H9 (cell line): ENCODE measurements at regions not wholly inside any gene's neighbourhood (a gene's known extent, or its start where the extent isn't known, plus 50 kb on each side); places are given as distances from the start of the nearest gene placed in this dataset.

Experiments used
- DNase-seq: peaks from one replicate; pipeline ENCODE4 v3.0.0-alpha.2; 2017
- H2AFZ ChIP-seq: one replicate; pipeline ENCODE4 v1.6.1; 2013; ENCODE audit warnings: mild to moderate bottlenecking, low read length, control low read depth, moderate library complexity
- H2AK5ac ChIP-seq: 2 replicates; pipeline ENCODE4 v1.6.1; 2013; ENCODE audit warnings: low read length, control low read depth, mixed read lengths; ENCODE audit not compliant: insufficient read length
- H2BK120ac ChIP-seq: one replicate; pipeline ENCODE4 v1.6.1; 2013; ENCODE audit warnings: low read depth, mild to moderate bottlenecking, low read length, control low read depth, inconsistent platforms; ENCODE audit not compliant: poor library complexity, severe bottlenecking
- H2BK12ac ChIP-seq: 2 replicates; pipeline ENCODE4 v1.6.1; 2013; ENCODE audit warnings: low read length, control low read depth, mixed read lengths, low read depth; ENCODE audit not compliant: insufficient read length
- H2BK15ac ChIP-seq: 2 replicates; pipeline ENCODE4 v1.6.1; 2013; ENCODE audit warnings: low read depth, low read length, control low read depth
- H2BK20ac ChIP-seq: one replicate; pipeline ENCODE4 v1.6.1; 2013; ENCODE audit warnings: low read depth, mild to moderate bottlenecking, low read length, control low read depth, inconsistent platforms; ENCODE audit not compliant: poor library complexity, severe bottlenecking
- H2BK5ac ChIP-seq: 2 replicates; pipeline ENCODE4 v1.6.1; 2013; ENCODE audit warnings: low read length, control low read depth, mixed read lengths; ENCODE audit not compliant: insufficient read length
- H3K14ac ChIP-seq: 2 replicates; pipeline ENCODE4 v1.6.1; 2013; ENCODE audit warnings: low read length, control low read depth; ENCODE audit not compliant: insufficient read depth
- H3K18ac ChIP-seq: 2 replicates; pipeline ENCODE4 v1.6.1; 2013; ENCODE audit warnings: low read depth, mild to moderate bottlenecking, mixed read lengths, low read length, control low read depth; ENCODE audit not compliant: insufficient read length
- H3K23ac ChIP-seq: 2 replicates; pipeline ENCODE4 v1.6.1; 2013; ENCODE audit warnings: low read length, control low read depth, mixed read lengths, low read depth; ENCODE audit not compliant: insufficient read length
- H3K23me2 ChIP-seq: 2 replicates; pipeline ENCODE4 v1.6.1; 2013; ENCODE audit warnings: low read depth, mild to moderate bottlenecking, mixed read lengths, low read length, control low read depth; ENCODE audit not compliant: insufficient read length, poor library complexity, severe bottlenecking
- H3K27ac ChIP-seq: 2 replicates; pipeline ENCODE4 v1.5.1; 2013; ENCODE audit warnings: low read length, control low read depth, mixed read lengths, low read depth; ENCODE audit not compliant: insufficient read length
- H3K27me3 ChIP-seq: 2 replicates; pipeline ENCODE4 v1.6.1; 2013; ENCODE audit warnings: low read length, control low read depth, inconsistent platforms; ENCODE audit not compliant: insufficient read depth
- H3K4ac ChIP-seq: 2 replicates; pipeline ENCODE4 v1.6.1; 2013; ENCODE audit warnings: low read depth, mild to moderate bottlenecking, control low read depth, inconsistent platforms, low read length, moderate library complexity
- H3K4me1 ChIP-seq: 2 replicates; pipeline ENCODE4 v1.6.1; 2013; ENCODE audit warnings: low read length, control low read depth, inconsistent platforms; ENCODE audit not compliant: insufficient read depth
- H3K4me2 ChIP-seq: 2 replicates; pipeline ENCODE4 v1.6.1; 2013; ENCODE audit warnings: low read length, control low read depth, mixed read lengths; ENCODE audit not compliant: insufficient read length, insufficient read depth
- H3K56ac ChIP-seq: 2 replicates; pipeline ENCODE4 v1.6.1; 2013; ENCODE audit warnings: low read depth, mild to moderate bottlenecking, mixed read lengths, low read length, control low read depth; ENCODE audit not compliant: insufficient read length
- H3K79me1 ChIP-seq: 2 replicates; pipeline ENCODE4 v1.6.1; 2013; ENCODE audit warnings: low read depth, mild to moderate bottlenecking, moderate library complexity, low read length, control low read depth, inconsistent platforms; ENCODE audit not compliant: insufficient read depth, poor library complexity, severe bottlenecking
- H3K79me2 ChIP-seq: 2 replicates; pipeline ENCODE4 v1.6.1; 2013; ENCODE audit warnings: low read length, control low read depth, inconsistent platforms; ENCODE audit not compliant: insufficient read depth
- H3K9ac ChIP-seq: 2 replicates; pipeline ENCODE4 v1.6.1; 2013; ENCODE audit warnings: low read length, control low read depth, mixed read lengths; ENCODE audit not compliant: insufficient read length; ENCODE audit errors: extremely low read depth
- H3K9me3 ChIP-seq: one replicate; pipeline ENCODE4 v1.6.1; 2013; ENCODE audit warnings: low read depth, low read length, inconsistent platforms; ENCODE audit not compliant: control insufficient read depth
- H3T11ph ChIP-seq: one replicate; pipeline ENCODE4 v1.6.1; 2013; ENCODE audit warnings: mild to moderate bottlenecking, low read length, control low read depth, inconsistent platforms
- H4K20me1 ChIP-seq: one replicate; pipeline ENCODE4 v1.6.1; 2013; ENCODE audit not compliant: control insufficient read depth, insufficient read length, insufficient read depth
- H4K5ac ChIP-seq: 2 replicates; pipeline ENCODE4 v1.6.1; 2013; ENCODE audit warnings: low read depth, mild to moderate bottlenecking, mixed read lengths, low read length, control low read depth; ENCODE audit not compliant: insufficient read length
- H4K8ac ChIP-seq: replicated peaks from 2 replicates; pipeline ENCODE4 v1.6.1; 2013; ENCODE audit warnings: low read length, control low read depth, mixed read lengths, low read depth; ENCODE audit not compliant: insufficient read length
- H4K91ac ChIP-seq: 2 replicates; pipeline ENCODE4 v1.6.1; 2013; ENCODE audit warnings: low read depth, mild to moderate bottlenecking, moderate library complexity, mixed read lengths, low read length, control low read depth; ENCODE audit not compliant: insufficient read length
- H3K27ac Mint-ChIP-seq, 3 experiments: 2 replicates in 2 of 3; 3 replicates in 1 of 3; pipeline ENCODE4 v1.8.0; 2020 to 2021; ENCODE audit warnings: mixed read lengths in 3 of 3, mild to moderate bottlenecking in 1 of 3, moderate library complexity in 1 of 3
- H3K27me3 Mint-ChIP-seq: 2 replicates; pipeline ENCODE4 v1.8.0; 2021; ENCODE audit warnings: low read depth, mild to moderate bottlenecking, moderate library complexity, mixed read lengths
- H3K36me3 Mint-ChIP-seq, 3 experiments: 2 replicates in 2 of 3; 3 replicates in 1 of 3; pipeline ENCODE4 v1.8.0; 2020 to 2021; ENCODE audit warnings: low read depth in 3 of 3, mixed read lengths in 3 of 3; ENCODE audit not compliant: insufficient read depth in 1 of 3
- H3K4me1 Mint-ChIP-seq, 2 experiments: 2 replicates each; pipeline ENCODE4 v1.8.0; 2020; ENCODE audit warnings: mixed read lengths in 2 of 2
- H3K4me3 Mint-ChIP-seq, 2 experiments: 2 replicates in 1 of 2; 3 replicates in 1 of 2; pipeline ENCODE4 v1.8.0; 2020 to 2021; ENCODE audit warnings: mild to moderate bottlenecking in 2 of 2, mixed read lengths in 2 of 2, moderate library complexity in 1 of 2
- H3K9me3 Mint-ChIP-seq, 2 experiments: 2 replicates in 1 of 2; 3 replicates in 1 of 2; pipeline ENCODE4 v1.8.0; 2020; ENCODE audit warnings: mild to moderate bottlenecking in 2 of 2, mixed read lengths in 2 of 2, moderate library complexity in 1 of 2
- WGBS: extraction: QIAGEN DNeasy Blood & Tissue Kit; methylation state at CpG from one replicate; pipeline ENCODE4 v1.1.7; 2013; ENCODE audit warnings: missing lambda C conversion rate, low lambda C conversion rate, mixed read lengths; ENCODE audit not compliant: insufficient read length; ENCODE audit errors: extremely low coverage; 5-methylcytosine and 5-hydroxymethylcytosine counted together
- TF ChIP-seq, protein P1 (sequence below): fragments of 200-600 bp; sonication (generic); conservative IDR thresholded peaks from 3 replicates; pipeline ENCODE4 v1.8.0; 2021; ENCODE audit warnings: antibody characterized with exemption, mild to moderate bottlenecking

DNA sequence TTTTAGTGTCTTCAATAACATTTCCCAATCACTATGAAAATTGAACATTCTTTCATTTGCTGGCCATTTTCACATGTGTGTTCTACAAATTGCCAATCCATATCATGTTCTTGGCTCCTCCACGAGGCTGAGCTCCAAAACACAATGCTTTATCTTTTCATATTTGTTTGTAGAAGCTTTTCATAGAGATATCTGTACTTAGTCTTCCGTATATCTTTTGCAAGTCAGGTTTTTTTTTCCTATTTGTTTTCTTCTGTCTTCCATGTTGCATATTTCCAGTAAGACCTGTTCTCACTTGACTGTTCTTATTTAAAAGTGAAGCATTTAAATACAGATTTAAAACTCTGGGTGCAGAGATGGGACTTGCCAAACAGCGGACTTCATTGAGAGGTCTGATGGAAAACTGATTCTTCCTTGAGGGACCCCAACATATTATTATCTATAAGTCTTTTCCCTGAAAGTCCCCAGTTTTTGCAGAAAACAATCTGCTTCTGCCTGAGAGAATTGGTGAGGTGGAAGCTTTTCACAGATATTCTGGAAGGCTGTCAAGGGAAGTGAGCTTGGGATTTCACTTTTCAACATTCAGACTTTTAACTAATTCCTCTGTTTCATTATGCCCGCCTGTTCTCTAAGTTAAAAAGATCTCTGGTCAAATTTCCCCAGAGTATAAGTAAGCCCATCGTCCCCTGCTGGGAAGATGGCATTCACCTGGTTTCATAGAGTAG, 77.8 kb upstream of the KCNMB2 start:
- WGBS, result no CpG with 5 or more reads among the region's 5 CpGs
- Mint-ChIP-seq H3K9me3 (peaks cover 2 to 5% of the 10 kb centered on the region in 2 experiments; a peak in 2 of 5 replicates), H3K27ac (no peak overlapping the region), H3K4me3 (no peak overlapping the region), H3K27me3 (no peaks in the 10 kb centered on the region; the same call in 1 of the 2 replicates), H3K4me1 (no peaks in the 10 kb centered on the region; a peak in 1 of 4 replicates), H3K36me3 (no peaks in the 10 kb centered on the region; a peak in 1 of 7 replicates)
- Histone ChIP-seq H2BK15ac (no peak overlapping the region), H3K4me2 (no peak overlapping the region), H3K79me1 (no peaks in the 10 kb centered on the region), H3K27me3 (no peaks in the 10 kb centered on the region), H2AK5ac (no peak overlapping the region), H2BK120ac (no peak overlapping the region), H3K23me2 (no peaks in the 10 kb centered on the region), H4K20me1 (no peaks in the 10 kb centered on the region), H4K5ac (no peak overlapping the region), H3K4me1 (no peaks in the 10 kb centered on the region), H2BK12ac (no peak overlapping the region), H2AFZ (no peak overlapping the region), H3K56ac (no peak overlapping the region), H3K9ac (no peak overlapping the region), H3K4ac (no peak overlapping the region), H2BK20ac (no peak overlapping the region), H4K8ac (no peak overlapping the region), H3T11ph (no peak overlapping the region), H3K27ac (no peak overlapping the region), H3K18ac (no peak overlapping the region), H2BK5ac (no peak overlapping the region), H3K79me2 (no peaks in the 10 kb centered on the region), H4K91ac (no peak overlapping the region), H3K9me3 (no peaks in the 10 kb centered on the region), H3K23ac (no peak overlapping the region), H3K14ac (no peak overlapping the region)
- DNase-seq, result no peak
- TF ChIP-seq, protein P1, sequence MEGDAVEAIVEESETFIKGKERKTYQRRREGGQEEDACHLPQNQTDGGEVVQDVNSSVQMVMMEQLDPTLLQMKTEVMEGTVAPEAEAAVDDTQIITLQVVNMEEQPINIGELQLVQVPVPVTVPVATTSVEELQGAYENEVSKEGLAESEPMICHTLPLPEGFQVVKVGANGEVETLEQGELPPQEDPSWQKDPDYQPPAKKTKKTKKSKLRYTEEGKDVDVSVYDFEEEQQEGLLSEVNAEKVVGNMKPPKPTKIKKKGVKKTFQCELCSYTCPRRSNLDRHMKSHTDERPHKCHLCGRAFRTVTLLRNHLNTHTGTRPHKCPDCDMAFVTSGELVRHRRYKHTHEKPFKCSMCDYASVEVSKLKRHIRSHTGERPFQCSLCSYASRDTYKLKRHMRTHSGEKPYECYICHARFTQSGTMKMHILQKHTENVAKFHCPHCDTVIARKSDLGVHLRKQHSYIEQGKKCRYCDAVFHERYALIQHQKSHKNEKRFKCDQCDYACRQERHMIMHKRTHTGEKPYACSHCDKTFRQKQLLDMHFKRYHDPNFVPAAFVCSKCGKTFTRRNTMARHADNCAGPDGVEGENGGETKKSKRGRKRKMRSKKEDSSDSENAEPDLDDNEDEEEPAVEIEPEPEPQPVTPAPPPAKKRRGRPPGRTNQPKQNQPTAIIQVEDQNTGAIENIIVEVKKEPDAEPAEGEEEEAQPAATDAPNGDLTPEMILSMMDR, result no peak
